ENCODE measurements at regions not wholly inside any gene's neighbourhood (a gene's known extent, or its start where the extent isn't known, plus 50 kb on each side); places are given as distances from the start of the nearest gene placed in this dataset.

DNA sequence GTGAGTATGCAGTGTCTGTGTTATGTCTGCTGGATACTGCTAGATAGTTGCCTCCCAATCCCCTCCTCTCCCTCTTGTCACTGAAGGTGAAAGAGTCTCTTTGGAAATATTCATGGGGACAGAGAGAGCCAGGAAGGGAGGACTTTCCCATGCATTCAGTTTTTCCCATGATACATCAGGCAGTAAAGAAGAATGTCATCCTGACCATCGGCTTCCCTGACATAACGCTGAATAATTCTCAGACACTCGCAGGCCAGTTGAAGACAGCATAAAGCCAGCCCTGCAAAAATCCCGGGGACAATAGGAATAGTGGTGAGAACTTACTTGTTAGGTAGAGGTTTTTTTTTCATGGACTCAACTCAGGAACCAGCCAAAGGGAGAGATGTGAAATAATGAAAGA is 58.1 kb downstream of the KLF4 start:
- DNase-seq (ENCODE audit: low read depth in 4 of 4, low spot score in 1 of 4) = no peak

GRCh38 chr9:107430071-107430470 is 59.5 kb downstream of the KLF4 start:
- no peak for DNase-seq (ENCODE audit: low read depth in 4 of 4, low spot score in 1 of 4)

GRCh38 chr9:107426126-107426525 is 63.4 kb downstream of the KLF4 start:
- no peak for DNase-seq (ENCODE audit: low read depth in 4 of 4, low spot score in 1 of 4)

DNA sequence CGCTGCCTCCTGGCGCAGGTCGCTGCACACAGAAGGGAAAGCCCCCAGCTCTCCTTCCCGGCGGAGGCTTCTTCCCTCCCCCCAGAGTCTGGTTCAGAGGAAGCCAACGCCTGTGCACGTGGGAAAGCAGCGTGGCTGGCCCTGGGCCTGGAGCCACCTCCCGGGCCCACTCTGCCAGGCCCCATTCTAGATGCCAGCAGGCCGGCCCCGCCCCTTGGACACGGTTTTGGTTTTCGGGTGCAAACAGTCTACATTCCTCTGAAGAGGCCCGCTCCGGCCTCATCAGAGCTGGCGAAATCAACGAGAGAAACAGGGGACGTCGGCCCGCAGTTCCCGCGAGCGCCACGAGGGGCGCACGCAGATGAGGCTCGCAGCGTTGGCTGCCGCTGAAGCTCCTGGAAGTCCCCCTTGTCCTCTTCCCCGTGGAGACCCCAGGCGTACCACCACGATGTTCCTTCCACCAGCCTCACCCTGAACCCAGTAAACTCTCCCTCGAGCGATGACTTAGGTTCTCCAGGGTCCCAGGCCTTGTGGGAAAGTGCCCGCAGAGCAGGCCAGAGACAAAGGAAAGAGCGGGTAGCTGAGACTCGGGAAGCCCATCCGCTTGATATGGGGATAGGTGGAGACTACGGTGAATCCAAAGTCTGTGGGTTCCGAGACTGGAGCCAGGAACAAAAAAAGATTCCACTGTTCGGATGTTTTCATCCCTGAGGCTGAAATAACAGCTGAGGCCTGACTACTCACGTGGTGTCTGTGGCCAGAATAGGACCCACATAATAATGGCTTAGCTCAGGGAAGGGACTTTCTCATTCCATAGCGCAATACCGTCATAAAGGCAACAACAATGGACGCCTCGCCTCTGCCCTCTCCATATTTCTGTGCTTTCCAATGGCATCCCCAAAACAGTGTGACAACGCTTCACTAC is 64.2 kb downstream of the KLF4 start:
- DNase-seq (ENCODE audit: low read depth in 4 of 4, low spot score in 1 of 4) = peak in 3 of 4 experiments; percentile 31 to 52 (median 44)

- DNase-seq (ENCODE audit: low read depth in 4 of 4, low spot score in 1 of 4) = no peak
These were observed 66.0 kb downstream of the KLF4 start for GRCh38 chr9:107423540-107423939.

DNA sequence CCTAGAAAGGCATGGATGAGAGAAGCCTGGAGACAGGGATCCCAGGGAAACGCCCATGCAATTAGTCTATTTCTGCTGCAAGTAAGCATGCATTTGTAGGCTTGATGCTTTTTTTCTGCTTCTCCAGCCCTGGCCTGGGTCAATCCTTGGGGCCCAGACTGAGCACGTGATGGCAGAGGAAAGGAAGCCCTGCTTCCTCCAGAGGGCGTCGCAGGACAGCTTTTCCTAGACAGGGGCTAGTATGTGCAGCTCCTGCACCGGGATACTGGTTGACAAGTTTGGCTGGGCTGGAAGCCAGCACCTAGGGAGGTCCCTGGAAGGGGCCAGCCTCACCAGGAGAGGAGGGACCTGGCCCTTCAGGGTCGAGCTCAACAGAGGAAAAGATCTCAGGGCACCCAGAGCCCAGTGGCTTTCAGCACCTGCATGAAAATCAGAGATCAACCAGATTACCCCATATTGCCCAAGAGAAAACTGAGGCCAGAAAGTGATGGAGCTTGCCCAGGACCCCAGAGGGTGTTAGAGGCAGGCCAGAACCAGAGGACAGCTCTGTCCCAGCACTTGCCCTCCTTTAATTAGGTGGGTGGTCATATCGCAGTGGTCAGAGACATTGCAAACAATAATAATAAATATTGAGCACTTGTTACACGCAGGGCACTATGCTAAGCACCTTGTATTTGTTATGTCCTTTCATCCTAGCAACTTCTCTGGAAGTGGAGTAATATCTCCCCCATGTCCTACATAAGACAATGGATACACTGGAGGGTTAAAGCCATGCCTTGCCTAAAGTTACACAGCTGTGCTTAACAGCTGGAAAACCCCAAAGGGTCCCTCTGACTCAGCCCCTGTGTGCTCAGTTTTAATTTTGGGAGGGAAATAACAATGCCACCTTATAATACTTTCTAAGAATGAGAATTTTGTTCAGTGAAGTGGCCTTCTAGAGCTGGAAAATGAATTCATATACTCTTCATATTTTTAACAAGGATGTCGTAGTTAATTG is 67.1 kb downstream of the KLF4 start:
- peak in 1 of 4 experiments; percentile 7 for DNase-seq (ENCODE audit: low read depth in 4 of 4, low spot score in 1 of 4)

GRCh38 chr9:107410420-107410819 is 79.1 kb downstream of the KLF4 start:
- no peak for DNase-seq (ENCODE audit: low read depth in 4 of 4, low spot score in 1 of 4)

- DNase-seq (ENCODE audit: low read depth in 4 of 4, low spot score in 1 of 4) = no peak
These were observed 79.8 kb downstream of the KLF4 start for GRCh38 chr9:107409581-107410389.

GRCh38 chr9:107407675-107408074 is 81.9 kb downstream of the KLF4 start:
- DNase-seq (ENCODE audit: low read depth in 4 of 4, low spot score in 1 of 4) = no peak

- no peak for DNase-seq (ENCODE audit: low read depth in 4 of 4, low spot score in 1 of 4)
These were observed 84.1 kb downstream of the KLF4 start for GRCh38 chr9:107405511-107405910.

- no peak for DNase-seq (ENCODE audit: low read depth in 4 of 4, low spot score in 1 of 4)
These were observed 84.8 kb downstream of the KLF4 start for GRCh38 chr9:107404736-107405135.

GRCh38 chr9:107404161-107404560 is 85.4 kb downstream of the KLF4 start:
- DNase-seq (ENCODE audit: low read depth in 4 of 4, low spot score in 1 of 4) = no peak

DNA sequence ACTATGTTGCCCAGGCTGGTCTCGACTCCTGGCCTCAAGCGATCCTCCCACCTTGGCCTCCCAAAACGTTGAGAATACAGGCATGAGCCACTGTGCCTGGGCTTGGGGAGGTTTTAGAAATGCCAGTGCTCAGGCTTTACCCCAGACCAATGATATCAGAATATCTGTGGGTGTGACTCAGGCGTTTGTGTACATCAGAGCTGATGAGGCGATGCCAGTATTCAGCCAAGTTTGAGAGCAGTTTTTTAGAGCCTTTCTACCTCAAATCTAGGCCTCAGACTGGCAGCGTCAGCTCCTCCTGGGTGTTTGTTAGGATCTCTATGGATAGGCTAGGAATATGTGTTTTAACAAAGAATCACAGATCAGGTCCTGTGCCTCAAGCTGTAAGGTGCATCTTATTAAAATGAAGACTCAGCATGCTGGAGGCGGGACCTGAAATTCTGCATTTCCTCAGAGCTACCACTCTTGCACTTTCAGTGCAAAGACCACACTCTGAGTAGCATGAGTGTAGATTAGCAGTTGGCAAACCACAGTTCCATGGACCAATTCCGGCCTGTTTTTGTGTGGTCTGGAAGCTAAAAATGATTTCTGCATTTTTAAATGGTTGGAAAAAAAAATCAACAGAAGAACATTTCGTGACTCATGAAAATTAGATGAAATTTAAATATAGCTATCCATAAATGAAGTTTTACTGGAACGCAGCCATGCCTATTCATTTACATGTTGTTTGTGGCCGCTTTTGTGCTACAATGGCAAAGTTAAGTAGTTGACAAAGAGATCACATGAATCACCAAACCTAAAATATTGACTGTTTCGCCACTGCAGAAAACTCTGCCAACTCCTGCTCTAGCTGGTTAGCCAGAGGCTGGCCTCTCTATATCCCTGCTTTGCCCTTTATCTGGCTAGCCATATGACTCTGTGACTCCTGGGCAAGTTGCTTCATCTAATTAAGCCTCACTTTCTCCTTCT is 92.2 kb downstream of the KLF4 start:
- no peak for DNase-seq (ENCODE audit: low read depth in 4 of 4, low spot score in 1 of 4)

GRCh38 chr9:107394264-107394663 is 95.3 kb downstream of the KLF4 start:
- DNase-seq (ENCODE audit: low read depth in 4 of 4, low spot score in 1 of 4) = no peak

DNA sequence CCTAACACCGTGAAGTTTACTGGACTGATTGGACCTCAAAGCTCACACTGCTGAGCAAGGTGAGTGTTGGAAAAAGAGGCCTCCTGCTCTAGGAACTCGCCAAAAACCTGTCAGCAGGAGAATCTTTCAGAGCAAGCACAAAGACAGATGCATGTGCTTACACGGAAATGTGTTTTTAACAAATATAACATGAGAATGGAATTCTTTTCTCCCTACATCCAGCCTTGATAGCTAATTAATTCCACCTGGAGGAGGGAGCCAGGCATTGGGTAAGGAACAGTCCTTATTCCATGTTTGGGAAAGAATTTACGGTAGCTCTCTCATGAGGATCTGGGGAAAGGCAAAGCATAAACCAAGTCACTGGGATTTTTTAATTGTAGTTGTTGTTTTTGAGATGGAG is 98.8 kb downstream of the KLF4 start:
- DNase-seq (ENCODE audit: low read depth in 4 of 4, low spot score in 1 of 4) = no peak

- no peak for DNase-seq (ENCODE audit: low read depth in 4 of 4, low spot score in 1 of 4)
These were observed 99.3 kb downstream of the KLF4 start for GRCh38 chr9:107390279-107390678.

GRCh38 chr9:107389617-107390071 is 99.9 kb downstream of the KLF4 start:
- DNase-seq (ENCODE audit: low read depth in 4 of 4, low spot score in 1 of 4) = no peak

DNA sequence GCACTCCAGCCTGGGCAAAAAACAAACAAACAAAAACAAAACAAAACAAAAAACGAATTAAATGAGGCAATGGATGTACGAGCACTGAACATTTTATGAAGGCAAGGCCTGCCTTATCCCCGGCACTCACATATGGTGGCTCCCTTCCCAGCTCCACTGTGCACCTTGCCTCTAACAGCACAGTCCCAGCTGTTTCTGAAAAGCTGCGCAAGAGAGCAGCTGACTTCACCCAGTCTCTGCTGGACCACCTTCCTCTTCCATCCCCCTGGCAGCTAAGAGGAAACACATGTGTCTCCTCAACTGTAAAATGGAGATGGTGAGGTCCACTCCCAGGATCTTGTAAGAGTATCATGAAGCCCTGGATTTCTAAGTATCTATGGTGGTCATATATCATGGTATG is 100.7 kb downstream of the KLF4 start:
- no peak for DNase-seq (ENCODE audit: low read depth in 4 of 4, low spot score in 1 of 4)

DNA sequence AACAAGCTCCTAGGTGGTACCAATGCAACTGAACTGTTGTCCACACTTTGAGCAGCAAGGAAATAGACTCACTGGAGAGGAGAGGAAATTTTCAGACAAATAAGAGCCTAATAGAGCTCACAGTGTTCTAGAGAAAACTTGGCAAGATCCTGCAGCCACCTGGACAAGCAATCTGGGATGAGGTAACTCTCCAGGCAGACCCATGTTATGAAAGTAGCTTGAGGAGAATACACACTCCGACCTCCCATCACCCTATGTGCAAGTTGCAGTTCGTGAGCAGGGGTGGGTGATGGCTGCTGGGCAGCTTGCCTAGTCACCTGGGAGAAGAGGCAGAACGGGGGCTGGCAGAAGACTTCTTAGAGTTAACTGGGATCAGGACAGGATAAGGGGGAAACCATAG is 102.2 kb downstream of the KLF4 start:
- DNase-seq (ENCODE audit: low read depth in 4 of 4, low spot score in 1 of 4) = no peak

DNA sequence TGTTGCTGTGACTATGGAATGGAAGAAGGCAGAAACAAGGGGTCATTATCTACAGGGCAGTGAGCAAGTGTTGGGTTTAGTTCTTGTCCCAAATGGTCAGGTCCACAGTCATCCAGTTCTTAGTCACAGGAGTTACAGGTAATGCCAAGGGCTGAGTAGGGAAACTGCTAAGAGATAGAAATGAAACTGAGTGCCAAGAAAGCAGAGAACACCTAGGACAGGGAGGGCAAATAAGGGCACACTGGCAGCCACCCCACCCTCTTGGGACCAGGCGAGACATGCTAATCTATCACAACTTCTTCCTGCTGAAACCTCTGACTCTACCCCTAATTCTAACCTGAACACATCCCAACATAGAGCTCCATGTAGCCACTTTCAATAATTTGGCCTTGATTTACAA is 103.2 kb downstream of the KLF4 start:
- DNase-seq (ENCODE audit: low read depth in 4 of 4, low spot score in 1 of 4) = no peak
